ENCODE measurements at regions not wholly inside any gene's neighbourhood (a gene's known extent, or its start where the extent isn't known, plus 50 kb on each side); places are given as distances from the start of the nearest gene placed in this dataset.

DNA sequence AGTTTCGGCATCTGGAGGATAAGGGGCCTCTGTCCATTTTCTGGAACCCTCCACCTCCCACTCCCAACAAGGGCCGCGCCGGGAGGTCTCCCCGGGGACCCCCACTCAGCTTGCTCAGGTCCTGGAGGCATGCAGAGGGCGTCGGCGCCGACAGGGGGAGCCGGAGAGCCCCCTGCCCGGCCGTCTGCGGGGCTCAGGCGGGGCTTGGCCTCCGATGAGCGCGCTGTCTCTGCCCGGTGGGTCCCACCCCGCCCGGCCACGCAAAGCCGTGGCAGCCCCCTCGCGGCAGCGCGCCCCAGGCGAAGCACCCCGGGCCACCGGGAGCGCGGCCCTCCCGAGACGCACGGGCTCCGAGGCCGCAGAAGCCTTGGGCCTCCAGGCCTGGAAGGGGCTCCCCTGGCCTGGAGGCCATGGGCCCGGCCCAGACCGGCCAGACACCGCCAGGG lies 149.7 kb upstream of the ZNF536 start:
- TF ChIP-seq, protein P1, sequence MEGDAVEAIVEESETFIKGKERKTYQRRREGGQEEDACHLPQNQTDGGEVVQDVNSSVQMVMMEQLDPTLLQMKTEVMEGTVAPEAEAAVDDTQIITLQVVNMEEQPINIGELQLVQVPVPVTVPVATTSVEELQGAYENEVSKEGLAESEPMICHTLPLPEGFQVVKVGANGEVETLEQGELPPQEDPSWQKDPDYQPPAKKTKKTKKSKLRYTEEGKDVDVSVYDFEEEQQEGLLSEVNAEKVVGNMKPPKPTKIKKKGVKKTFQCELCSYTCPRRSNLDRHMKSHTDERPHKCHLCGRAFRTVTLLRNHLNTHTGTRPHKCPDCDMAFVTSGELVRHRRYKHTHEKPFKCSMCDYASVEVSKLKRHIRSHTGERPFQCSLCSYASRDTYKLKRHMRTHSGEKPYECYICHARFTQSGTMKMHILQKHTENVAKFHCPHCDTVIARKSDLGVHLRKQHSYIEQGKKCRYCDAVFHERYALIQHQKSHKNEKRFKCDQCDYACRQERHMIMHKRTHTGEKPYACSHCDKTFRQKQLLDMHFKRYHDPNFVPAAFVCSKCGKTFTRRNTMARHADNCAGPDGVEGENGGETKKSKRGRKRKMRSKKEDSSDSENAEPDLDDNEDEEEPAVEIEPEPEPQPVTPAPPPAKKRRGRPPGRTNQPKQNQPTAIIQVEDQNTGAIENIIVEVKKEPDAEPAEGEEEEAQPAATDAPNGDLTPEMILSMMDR (IDR thresholded peaks at IDR 0.05; ENCODE audit: low read length) = peak; percentile 48
- no peak for TF ChIP-seq EZH2 (optimal IDR thresholded peaks at IDR 0.05; ENCODE audit: low read depth, low read length)
- no peak for TF ChIP-seq EZH2phosphoT487 (IDR thresholded peaks at IDR 0.05; ENCODE audit: low read length)

All from MM.1S (cell line).